ENCODE measurements at regions not wholly inside any gene's neighbourhood (a gene's known extent, or its start where the extent isn't known, plus 50 kb on each side); places are given as distances from the start of the nearest gene placed in this dataset.

- no peak for ATAC-seq (ENCODE audit: insufficient read depth, low FRiP score)
- no peak overlapping the region for H3K9ac ChIP-seq (ENCODE audit: insufficient read depth in 1 of 2, low read length in 2 of 2)
- no peak for TF ChIP-seq CTCF (IDR thresholded peaks at IDR 0.05; ENCODE audit: control extremely low read depth, extremely low read depth)
- WGBS, 2 donors = 53 to 67% methylated on average over 1 of the region's 1 CpG
- H3K36me3 ChIP-seq (ENCODE audit: control insufficient read depth in 4 of 4, insufficient read depth in 4 of 4, low read length in 4 of 4) = no peaks in the 10 kb centered on the region
- H3K27ac ChIP-seq (ENCODE audit: low read depth in 1 of 2, low read length in 1 of 2) = no peak overlapping the region
- no peaks in the 10 kb centered on the region for H3K27me3 ChIP-seq (ENCODE audit: control insufficient read depth in 3 of 3, insufficient read depth in 3 of 3, low read length in 2 of 3)
- H3K4me3 ChIP-seq = no peak overlapping the region
- no peaks in the 10 kb centered on the region for H3K4me1 ChIP-seq (ENCODE audit: control insufficient read depth in 5 of 5, insufficient read depth in 5 of 5, low read length in 5 of 5)
- peaks cover 0 to 2% (median 0%) of the 10 kb centered on the region in 4 donors for H3K9me3 ChIP-seq (ENCODE audit: control insufficient read depth in 4 of 4, insufficient read depth in 3 of 4, low read length in 3 of 4)
- DNase-seq = no peak
Measured at GRCh38 chr4:159855731-159856130, 752.9 kb downstream of the RAPGEF2 start.

- no peaks in the 10 kb centered on the region for H3K4me1 ChIP-seq (ENCODE audit: control insufficient read depth in 5 of 5, insufficient read depth in 5 of 5, low read length in 5 of 5)
- WGBS, 2 donors = 45 to 51% methylated on average over 5 of the region's 5 CpGs
- no peak for DNase-seq
- ATAC-seq (ENCODE audit: insufficient read depth, low FRiP score) = no peak
- H3K27me3 ChIP-seq (ENCODE audit: control insufficient read depth in 3 of 3, insufficient read depth in 3 of 3, low read length in 2 of 3) = no peaks in the 10 kb centered on the region
- H3K9me3 ChIP-seq (ENCODE audit: control insufficient read depth in 4 of 4, insufficient read depth in 3 of 4, low read length in 3 of 4) = peaks cover 0 to 2% (median 0%) of the 10 kb centered on the region in 4 donors
- H3K27ac ChIP-seq (ENCODE audit: low read depth in 1 of 2, low read length in 1 of 2) = no peak overlapping the region
- TF ChIP-seq CTCF (IDR thresholded peaks at IDR 0.05; ENCODE audit: control extremely low read depth, extremely low read depth) = no peak
- no peaks in the 10 kb centered on the region for H3K36me3 ChIP-seq (ENCODE audit: control insufficient read depth in 4 of 4, insufficient read depth in 4 of 4, low read length in 4 of 4)
- no peak overlapping the region for H3K4me3 ChIP-seq
- no peak overlapping the region for H3K9ac ChIP-seq (ENCODE audit: insufficient read depth in 1 of 2, low read length in 2 of 2)
Measured at GRCh38 chr4:159856451-159856850, 753.6 kb downstream of the RAPGEF2 start.

- WGBS, 2 donors = 88 to 92% methylated on average over 4 of the region's 4 CpGs
- Histone ChIP-seq H3K36me3 (ENCODE audit: control insufficient read depth in 4 of 4, insufficient read depth in 4 of 4, low read length in 4 of 4) (no peaks in the 10 kb centered on the region), H3K27ac (ENCODE audit: low read depth in 1 of 2, low read length in 1 of 2) (no peak overlapping the region), H3K9ac (ENCODE audit: insufficient read depth in 1 of 2, low read length in 2 of 2) (no peak overlapping the region), H3K4me1 (ENCODE audit: control insufficient read depth in 5 of 5, insufficient read depth in 5 of 5, low read length in 5 of 5) (no peaks in the 10 kb centered on the region), H3K27me3 (ENCODE audit: control insufficient read depth in 3 of 3, insufficient read depth in 3 of 3, low read length in 2 of 3) (no peaks in the 10 kb centered on the region), H3K9me3 (ENCODE audit: control insufficient read depth in 4 of 4, insufficient read depth in 3 of 4, low read length in 3 of 4) (no peaks in the 10 kb centered on the region), H3K4me3 (no peak overlapping the region)
- ATAC-seq (ENCODE audit: insufficient read depth, low FRiP score) (no peak), DNase-seq (no peak)
- TF ChIP-seq CTCF (IDR thresholded peaks at IDR 0.05; ENCODE audit: control extremely low read depth, extremely low read depth) = no peak
Measured at GRCh38 chr4:159859656-159860148, 756.8 kb downstream of the RAPGEF2 start.

GRCh38 chr4:159860945-159861344 is 758.1 kb downstream of the RAPGEF2 start:
- WGBS, 2 donors = 88 to 91% methylated on average over 3 of the region's 3 CpGs
- H3K9me3 ChIP-seq (ENCODE audit: control insufficient read depth in 4 of 4, insufficient read depth in 3 of 4, low read length in 3 of 4) = no peaks in the 10 kb centered on the region
- H3K4me3 ChIP-seq = no peak overlapping the region
- no peaks in the 10 kb centered on the region for H3K4me1 ChIP-seq (ENCODE audit: control insufficient read depth in 5 of 5, insufficient read depth in 5 of 5, low read length in 5 of 5)
- DNase-seq (no peak), ATAC-seq (ENCODE audit: insufficient read depth, low FRiP score) (no peak)
- H3K27ac ChIP-seq (ENCODE audit: low read depth in 1 of 2, low read length in 1 of 2) = no peak overlapping the region
- H3K27me3 ChIP-seq (ENCODE audit: control insufficient read depth in 3 of 3, insufficient read depth in 3 of 3, low read length in 2 of 3) = no peaks in the 10 kb centered on the region
- H3K36me3 ChIP-seq (ENCODE audit: control insufficient read depth in 4 of 4, insufficient read depth in 4 of 4, low read length in 4 of 4) = no peaks in the 10 kb centered on the region
- H3K9ac ChIP-seq (ENCODE audit: insufficient read depth in 1 of 2, low read length in 2 of 2) = no peak overlapping the region
- no peak for TF ChIP-seq CTCF (IDR thresholded peaks at IDR 0.05; ENCODE audit: control extremely low read depth, extremely low read depth)

All from lung (tissue), 11 donors.